GM21528 (cell line): ENCODE measurements at regions not wholly inside any gene's neighbourhood (a gene's known extent, or its start where the extent isn't known, plus 50 kb on each side); places are given as distances from the start of the nearest gene placed in this dataset.

Experiments
- ATAC-seq: cut with Tn5 transposase; IDR thresholded peaks from one replicate; pipeline ENCODE4 v1.9.1; 2021; ENCODE audit warnings: mild to moderate bottlenecking, moderate library complexity; ENCODE audit not compliant: unreplicated experiment, low FRiP score

DNA sequence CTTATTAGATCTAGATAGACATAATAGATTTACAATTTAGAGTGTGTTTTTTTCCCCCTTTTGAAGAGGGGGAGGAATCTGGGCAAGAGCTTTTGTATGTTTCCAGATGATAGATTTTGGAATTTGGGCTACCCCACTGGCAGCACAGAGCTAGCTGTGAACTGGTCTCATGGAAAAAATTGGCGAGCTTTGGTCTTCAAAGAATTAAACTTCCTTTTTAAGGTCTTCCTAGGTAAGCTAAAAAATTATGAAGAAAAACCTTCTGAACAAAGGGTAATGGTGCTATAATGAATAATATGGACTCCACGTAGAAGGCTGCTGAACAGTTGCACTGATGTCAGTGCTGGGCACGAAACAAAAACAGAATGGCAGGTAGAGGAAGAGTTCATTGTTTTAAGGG lies 109.3 kb downstream of the ZIC5 start:
- ATAC-seq = no peak

DNA sequence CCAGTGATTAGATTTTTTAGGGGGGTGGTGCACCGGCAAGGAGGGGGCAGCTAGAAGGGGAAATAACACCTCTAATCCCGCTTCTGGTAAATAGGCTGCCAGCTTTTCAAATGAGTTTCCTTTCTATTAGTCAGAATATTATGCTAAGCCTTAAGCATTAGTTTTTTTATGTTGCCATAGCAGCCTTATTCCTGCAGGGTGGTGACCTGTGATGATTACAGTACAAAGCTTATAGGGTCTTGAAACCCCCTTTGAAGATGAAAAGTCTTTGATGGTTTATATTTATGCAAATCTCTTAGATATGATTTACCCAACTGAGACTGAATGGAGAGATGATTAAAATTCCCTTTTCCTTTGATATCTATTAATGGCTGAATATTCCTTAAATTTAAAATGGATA lies 109.8 kb downstream of the ZIC5 start:
- ATAC-seq = no peak

DNA sequence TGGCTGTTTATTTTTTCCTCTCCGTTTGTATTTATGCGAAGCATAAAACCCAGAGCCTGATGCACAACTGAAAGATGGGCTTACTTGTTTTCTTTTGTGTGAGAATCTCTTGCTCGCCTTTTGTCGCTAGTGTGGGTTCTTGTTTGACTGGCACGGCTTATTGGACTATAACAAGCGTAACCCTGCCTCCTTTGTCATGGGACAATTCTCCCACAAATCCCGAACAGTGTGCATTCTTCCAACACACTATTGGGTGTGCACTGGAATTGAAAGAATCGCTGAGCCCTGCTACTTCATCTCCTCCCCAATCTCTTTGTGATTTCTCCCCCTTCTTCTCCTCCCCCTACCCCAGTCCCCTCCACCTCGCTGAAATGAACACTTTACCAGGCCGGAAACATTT lies 110.8 kb downstream of the ZIC5 start:
- ATAC-seq = no peak

DNA sequence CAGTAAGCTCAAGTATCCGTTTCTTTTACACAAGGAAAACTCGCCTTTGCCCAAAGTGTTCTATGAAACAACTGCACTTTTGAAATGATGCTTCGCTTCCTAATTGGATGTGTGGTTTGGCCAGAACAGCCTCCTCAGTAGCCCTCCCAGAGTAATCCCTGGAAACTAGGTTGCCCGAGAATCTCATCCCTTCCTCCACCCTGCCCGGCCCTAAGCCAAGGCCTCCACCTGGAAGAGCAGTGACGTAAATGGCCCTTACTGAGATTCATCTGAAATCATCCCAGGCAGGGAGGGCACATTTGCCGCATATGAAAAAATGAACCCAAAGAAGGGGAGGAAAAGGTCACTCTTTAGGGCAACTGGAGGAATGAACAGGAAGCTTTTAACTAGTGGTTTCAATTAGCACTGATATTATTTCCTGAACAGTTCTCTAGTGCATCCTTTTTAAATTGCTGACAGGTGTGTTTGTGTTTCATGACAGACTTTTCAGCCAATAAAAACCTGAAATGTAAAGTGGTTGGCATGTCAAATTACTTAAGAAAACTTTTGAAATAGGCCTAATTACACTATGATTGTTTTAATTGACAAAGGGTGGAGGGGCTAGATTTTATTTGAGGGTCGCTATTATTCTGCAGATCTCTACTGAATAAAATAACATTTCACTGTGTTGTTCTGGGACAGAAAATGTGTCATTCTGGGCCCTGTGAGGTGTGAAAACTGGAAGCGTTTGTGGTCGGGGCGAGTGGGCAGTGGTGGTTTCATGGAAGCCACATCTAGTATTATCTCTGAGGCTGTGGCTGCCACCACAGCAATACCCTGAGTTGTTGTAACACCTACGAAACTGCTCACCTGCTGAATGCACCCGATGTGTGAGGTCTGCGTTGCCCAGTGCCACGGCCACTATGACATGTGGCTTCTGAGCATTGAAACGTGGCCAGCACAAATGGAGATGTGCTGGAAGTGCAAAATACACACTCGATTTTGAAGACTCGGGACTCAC lies 112.1 kb downstream of the ZIC5 start:
- ATAC-seq = peak; percentile 76

DNA sequence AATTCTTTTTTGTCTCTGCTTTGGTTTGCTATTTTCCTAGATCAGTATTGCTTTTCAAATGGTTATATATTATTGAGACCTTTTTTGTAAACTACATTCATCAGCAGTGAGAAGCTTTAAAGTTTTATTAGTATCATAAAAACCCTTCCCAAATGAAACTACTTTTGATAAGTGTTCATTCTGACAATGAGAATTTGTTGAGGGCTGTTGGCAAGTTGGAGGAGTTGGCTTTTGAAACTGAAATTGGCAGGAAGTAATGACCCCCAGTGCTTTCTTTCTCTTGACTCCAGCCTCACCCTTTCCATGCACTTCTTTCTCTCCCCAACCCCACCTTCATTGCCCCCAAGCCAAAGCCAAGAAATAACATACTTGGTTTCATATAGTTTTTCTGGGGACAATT lies 113.8 kb downstream of the ZIC5 start:
- ATAC-seq = no peak

DNA sequence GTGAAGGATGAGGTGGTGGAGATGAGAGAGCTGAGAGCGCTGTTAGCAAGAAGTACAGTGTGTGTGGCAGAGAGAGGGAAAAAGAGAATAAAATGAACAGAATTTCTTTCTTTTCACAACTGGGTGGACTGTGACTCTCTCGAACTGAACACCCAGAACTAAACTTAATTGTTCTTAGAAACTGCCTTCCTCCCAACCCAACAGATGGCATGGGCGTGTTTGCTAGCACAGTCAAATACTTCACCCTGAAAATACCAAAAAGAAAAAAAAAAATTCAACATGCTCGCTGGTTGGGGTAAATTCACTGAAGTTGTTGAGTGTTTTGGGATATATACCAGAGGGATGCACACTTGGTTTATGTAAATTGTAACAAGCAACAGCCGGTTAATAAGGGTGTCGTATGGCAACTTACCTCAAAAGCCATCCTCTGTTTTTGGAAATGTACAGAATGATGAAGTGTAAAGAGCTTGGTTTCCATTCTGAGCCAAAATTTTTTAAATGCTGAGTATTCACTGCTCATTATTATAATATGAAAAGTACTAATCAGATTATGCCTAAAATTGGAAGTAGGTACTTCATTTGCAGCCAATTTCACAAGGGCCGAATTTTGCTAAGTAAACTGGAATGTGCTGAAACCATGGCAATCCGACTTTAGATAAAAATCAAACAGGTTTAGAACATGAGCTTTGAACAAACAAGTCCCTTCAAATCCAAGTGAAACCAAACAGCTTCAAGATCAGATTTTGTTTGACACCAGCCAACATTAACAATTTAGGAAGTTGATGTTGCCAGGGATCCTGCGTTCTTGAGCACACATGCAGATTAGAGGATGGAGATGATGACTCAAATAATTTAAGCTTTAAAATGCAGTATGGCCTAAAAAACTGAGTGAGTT lies 115.8 kb downstream of the ZIC5 start:
- ATAC-seq = no peak

DNA sequence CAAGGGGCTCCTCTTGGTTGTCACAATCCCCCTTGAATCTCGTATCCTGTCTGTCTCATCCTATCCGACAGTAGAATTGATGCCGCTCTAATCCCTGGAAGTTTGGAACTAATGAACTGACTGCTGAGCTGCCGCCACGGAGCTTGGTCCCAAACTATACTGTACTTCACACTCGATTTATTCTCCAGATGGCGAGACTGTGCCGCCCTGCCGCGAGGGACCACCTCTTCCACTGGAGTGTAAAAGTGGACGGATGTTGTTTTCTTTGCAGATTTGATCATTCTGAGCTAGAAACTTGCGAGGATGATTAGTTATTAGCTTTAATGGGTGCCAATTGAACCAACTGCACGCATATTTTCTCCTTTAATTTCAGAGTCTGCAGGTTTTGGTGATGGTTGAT lies 117.2 kb downstream of the ZIC5 start:
- no peak for ATAC-seq

DNA sequence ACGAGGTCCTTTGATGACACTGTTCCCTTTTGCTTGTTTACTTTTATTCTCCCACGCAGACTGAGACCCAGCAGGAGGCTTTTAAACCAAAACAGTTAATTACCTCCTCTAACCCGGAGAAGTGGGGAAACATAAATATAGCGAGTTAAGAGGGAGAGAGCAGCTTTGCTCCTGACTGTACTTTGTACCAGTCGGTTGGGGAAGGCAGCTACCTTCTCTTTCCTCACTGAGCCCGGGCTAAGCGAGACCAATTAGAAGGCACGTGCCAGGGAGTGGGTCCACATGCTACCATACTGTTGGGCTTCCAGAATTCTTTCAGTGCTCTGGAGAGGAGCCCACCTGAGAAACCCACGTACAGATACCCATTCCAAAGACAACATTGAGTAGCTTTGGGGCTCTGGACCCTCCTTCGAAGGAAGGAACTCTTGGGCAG lies 124.2 kb downstream of the ZIC5 start:
- ATAC-seq = no peak

DNA sequence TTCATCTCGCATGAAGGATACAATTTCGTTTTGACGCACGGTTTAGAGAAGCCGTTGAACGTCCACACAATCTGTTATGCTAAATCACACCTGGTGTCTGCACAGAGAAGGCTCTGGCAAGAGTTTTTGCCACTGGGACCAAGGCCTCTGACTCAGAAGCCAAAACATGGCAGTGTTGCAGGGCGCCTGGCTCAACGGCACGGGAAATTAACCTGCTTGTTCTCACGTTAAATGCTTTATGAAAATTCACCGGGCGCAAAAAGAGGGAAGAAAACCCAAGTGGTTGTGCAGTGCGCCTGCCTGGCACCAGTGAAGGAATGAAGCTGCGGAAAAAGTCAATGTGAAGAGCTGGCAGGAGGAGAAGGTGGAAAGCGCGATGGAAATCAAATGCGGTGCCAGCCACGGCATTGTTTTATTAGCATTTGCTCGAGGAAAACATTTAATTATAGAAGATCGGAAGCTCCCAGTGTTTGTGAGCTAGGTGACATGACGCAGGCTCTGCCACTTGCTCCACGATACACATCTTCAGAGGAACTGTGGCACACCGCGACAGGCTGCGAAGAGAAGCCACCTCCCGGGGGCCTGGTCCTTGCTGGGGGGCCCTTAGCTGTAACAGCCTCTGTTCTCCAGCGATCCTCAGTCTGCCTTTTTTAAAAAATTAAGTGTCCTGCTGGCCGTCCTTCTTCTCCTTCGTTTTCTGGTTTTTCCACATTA lies 126.2 kb downstream of the ZIC5 start:
- no peak for ATAC-seq

DNA sequence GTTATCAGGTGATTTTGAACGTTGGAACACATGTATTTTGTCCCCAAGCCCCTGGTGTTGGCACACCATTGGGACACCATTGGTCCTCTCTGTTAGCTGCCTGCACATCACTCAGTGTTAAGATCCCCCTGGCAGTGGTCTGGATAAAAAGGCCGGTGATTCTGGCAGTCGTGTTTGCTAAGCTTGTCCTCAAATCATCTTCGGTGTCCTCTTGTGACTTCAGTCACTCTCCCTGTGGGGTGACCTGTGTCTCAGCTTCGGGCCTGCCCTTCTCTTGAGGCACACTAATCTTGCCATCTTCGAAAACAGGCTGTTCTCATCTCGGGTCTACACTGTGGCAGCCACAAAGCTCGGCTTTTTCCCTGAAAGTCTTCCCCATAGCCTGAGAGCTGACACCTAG lies 127.1 kb downstream of the ZIC5 start:
- ATAC-seq = no peak

DNA sequence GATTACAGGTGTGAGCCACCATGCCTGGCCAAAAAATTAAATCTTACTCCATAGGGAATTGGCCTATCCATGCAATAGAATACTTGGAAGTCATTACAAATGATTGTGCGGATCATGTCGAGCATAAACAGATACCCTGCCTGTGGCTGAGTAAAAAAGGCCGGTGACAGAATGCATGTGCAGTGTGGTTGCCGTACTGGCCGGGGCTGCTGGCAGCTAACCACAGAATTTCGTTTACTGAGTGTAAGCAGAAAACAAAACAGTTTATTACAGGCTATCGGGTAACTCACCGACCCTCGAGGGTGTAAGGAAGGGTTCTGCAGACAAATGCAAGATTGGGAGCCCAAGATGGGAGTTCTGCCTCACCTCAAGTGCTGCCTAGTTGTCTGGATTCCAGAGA lies 127.7 kb downstream of the ZIC5 start:
- no peak for ATAC-seq

DNA sequence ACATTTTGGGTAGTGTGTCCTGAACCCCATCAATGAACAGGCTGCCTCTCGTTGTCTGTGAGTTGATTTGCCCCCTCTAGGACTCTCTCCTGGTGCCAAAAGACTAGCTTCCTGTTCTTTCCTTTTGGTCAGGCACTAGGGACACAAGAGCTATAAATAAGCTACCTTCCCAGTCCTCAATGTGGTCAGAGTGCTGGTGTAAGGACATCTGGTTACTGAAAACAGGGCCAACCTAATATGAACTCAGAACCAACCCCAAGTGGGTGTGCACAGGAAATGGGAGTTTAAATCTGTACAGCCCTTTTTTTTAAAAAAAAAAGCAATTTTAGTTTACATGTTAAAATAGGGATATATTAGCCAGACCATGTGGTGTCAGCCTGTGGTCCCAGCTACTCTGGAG lies 129.2 kb downstream of the ZIC5 start:
- ATAC-seq = no peak

DNA sequence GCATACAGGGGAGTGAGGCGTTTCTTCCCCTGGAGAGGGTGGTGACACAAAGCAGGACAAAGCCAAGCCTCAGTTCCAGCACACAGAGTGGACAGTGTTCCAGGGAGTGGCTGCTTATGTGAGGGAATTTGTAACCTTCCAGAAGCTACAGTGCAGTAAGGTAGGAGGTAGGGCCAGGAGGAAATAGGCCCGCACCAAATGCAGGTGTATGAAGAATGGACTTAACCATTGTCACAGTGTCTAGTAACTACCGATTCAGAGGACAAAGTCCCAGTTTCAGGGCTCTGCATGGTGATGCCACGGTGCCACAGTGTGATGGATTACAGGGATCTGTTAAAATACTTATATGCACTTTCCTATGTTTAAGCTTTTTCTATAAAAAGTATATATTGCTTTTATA lies 135.3 kb downstream of the ZIC5 start:
- ATAC-seq = no peak

DNA sequence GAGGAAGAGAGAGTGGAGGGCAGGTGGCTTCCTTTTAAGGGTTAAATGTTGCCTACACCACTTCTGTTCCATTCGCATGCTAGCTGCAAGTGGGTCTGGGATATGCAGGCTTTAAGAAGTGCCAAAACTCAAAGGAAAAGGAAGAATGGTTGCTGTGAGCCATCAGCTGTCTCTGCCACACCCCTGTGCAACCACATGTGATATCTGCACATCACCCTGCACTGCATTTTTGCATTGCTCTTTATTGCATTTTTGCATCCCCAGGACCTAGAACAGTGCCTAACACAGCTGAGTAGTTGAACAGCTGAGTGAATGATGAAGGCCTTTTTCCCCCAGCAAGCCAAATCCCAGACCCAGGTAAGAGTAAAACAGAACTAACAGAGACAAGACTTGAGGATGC lies 136.1 kb downstream of the ZIC5 start:
- ATAC-seq = no peak

DNA sequence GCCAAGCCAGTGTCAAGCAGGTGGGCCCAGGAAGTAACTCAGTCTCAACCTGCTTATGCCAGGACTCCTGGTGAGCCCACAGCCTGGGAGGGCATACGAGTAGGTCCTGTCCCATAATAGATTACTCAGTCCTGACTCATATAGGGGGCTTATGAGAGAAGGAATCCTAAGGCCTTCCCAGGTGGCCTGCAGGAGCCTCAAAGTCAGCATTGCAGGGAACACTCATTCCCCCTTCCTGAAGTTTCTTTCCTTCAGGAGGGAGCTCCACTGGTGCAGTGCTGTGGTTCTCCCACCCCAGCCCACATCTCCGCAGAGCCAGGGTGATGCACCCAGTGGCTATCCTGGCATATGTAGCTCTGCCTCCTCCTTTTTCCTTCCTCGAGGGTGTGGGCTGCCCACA lies 137.3 kb downstream of the ZIC5 start:
- ATAC-seq = no peak

DNA sequence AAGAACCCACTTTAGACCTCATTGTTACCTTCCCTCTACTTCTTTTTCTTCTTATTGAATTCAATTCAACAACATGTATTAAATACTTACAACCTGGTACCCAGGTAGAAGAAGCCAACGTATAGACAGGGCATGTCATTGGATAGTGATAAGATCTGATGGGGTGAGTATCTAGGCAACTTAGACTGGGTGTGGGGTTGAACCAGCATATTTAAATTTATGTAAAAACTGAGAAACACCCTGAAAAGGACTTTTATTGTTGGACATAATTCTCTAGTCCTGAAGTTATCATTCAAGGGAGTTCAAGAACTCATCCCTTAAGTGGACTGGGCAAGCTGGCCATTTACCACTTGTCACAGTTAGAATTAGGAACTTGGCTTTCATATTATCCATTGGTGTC lies 139.2 kb downstream of the ZIC5 start:
- no peak for ATAC-seq

DNA sequence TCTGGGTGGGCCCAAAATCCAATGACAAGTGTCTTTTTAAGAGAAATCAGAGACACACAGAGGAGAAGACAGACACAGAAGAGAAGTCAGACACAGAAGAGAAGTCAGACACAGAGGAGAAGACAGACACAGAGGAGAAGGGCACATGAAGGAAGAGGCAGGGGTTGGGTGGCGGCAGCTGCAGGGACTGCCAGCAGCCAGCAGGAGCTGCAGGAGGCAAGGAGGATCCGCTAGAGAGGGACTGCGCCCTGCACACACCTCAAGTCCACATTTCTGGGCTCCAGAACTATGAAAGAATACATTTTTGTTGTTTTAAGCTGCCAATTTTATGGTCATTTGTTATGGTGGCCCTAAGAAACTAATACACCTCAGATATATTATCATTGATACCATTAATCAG lies 140.6 kb downstream of the ZIC5 start:
- ATAC-seq = no peak

DNA sequence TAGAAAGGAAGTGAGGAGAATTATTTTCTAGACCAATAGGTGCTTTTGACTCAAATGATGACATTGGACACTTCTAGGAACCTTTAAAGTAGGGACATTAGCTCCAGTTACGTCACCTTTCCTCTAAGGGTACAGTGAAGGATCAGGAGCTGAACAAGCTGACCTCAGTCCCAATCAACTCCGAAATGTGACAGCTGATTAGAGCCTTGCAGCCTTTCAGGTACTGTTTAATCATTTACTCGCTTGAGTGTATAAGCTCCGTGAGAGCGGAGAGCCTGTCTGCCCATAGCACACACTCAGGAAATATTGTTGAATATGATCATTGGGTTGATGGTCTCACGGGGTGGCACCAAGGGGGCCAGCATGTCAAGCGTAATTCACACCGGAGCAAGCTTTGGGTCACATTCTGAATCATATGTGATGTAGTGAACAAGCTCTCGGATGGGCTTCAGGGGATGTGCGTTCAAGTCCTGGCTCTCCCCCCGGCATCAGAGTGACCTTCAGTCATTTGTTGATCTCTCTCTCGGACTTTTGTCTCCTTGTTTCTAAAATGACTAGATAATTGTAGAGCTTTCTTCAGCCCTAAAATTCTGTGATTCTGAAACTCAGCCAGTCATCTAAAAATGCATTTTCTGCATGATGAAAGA lies 141.9 kb downstream of the ZIC5 start:
- ATAC-seq = no peak

DNA sequence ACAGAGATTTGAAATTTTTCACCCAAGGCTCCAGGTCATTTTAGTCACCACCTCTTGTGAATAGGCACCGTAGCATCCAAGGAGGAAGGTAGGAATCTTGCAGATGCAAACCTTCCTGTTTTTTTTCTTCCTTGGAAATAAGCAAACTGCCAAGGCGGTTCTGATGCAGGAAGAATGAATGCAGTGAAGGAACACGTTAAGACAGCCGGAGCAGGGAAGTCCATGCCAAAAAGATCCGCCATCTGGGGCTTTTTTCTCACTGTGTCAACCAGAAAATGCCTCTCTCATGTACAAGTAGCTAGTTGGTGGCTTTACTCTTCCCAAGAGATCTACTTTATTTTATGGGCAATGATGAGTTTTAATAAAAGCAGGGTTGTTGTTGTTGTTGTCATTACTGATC lies 142.4 kb downstream of the ZIC5 start:
- no peak for ATAC-seq

DNA sequence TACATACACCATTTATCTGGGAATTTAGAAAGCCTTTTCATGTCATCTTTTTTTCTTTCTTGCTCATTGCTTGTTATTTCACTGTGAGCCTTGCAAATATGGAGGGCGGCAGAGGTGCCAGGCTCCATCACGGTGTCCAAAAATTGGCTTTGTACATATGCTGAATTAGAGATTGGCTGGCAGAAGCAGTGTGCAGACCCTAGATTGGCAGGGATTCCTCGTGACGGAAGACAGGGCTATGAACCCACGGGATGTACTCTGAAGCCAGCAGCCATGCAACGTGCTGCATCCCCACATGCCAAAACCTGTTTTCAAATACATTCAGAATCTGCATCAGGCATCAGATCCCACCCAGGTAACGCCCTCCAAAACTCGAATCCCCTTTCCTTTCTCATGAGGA lies 142.8 kb downstream of the ZIC5 start:
- no peak for ATAC-seq
